Glutamatergic neuron (in vitro differentiated cells): ENCODE measurements at regions not wholly inside any gene's neighbourhood (a gene's known extent, or its start where the extent isn't known, plus 50 kb on each side); places are given as distances from the start of the nearest gene placed in this dataset.

Experiments
- DNase-seq: peaks from one replicate; pipeline ENCODE4 v3.0.0; 2022
- H3K27ac Mint-ChIP-seq: one replicate; pipeline ENCODE4 v1.8.0; 2020; ENCODE audit warnings: mild to moderate bottlenecking, mixed read lengths, inconsistent platforms; ENCODE audit not compliant: unreplicated experiment
- H3K27me3 Mint-ChIP-seq: one replicate; pipeline ENCODE4 v1.8.0; 2020; ENCODE audit warnings: mild to moderate bottlenecking, moderate library complexity, mixed read lengths, inconsistent platforms; ENCODE audit not compliant: unreplicated experiment
- H3K36me3 Mint-ChIP-seq: one replicate; pipeline ENCODE4 v1.8.0; 2020; ENCODE audit warnings: mild to moderate bottlenecking, mixed read lengths, inconsistent platforms; ENCODE audit not compliant: unreplicated experiment
- H3K4me1 Mint-ChIP-seq: one replicate; pipeline ENCODE4 v1.8.0; 2020; ENCODE audit warnings: mild to moderate bottlenecking, low read depth, mixed read lengths, inconsistent platforms; ENCODE audit not compliant: unreplicated experiment
- H3K4me3 Mint-ChIP-seq: one replicate; pipeline ENCODE4 v1.8.0; 2020; ENCODE audit warnings: mild to moderate bottlenecking, mixed read lengths, inconsistent platforms; ENCODE audit not compliant: unreplicated experiment
- H3K9me3 Mint-ChIP-seq: one replicate; pipeline ENCODE4 v1.8.0; 2020; ENCODE audit warnings: mild to moderate bottlenecking, moderate library complexity, mixed read lengths, inconsistent platforms; ENCODE audit not compliant: unreplicated experiment
- CTCF ChIP-seq: fragments of 200-600 bp; sonication (generic); IDR thresholded peaks from one replicate; pipeline ENCODE4 v1.5.0; 2021; ENCODE audit not compliant: partially characterized antibody, unreplicated experiment

- DNase-seq = no peak
- TF ChIP-seq CTCF = no peak
- Mint-ChIP-seq H3K27ac (no peak overlapping the region), H3K36me3 (no peaks in the 10 kb centered on the region), H3K4me1 (no peaks in the 10 kb centered on the region), H3K27me3 (peaks cover 2% of the 10 kb centered on the region), H3K9me3 (peaks cover 3% of the 10 kb centered on the region), H3K4me3 (no peak overlapping the region)
Measured at GRCh38 chr18:22283397-22283796, 114.0 kb downstream of the GATA6 start.

- Mint-ChIP-seq H3K27ac (no peak overlapping the region), H3K9me3 (peaks cover 3% of the 10 kb centered on the region), H3K27me3 (peaks cover 2% of the 10 kb centered on the region), H3K4me3 (no peak overlapping the region), H3K36me3 (no peaks in the 10 kb centered on the region), H3K4me1 (no peaks in the 10 kb centered on the region)
- no peak for TF ChIP-seq CTCF
- DNase-seq = no peak
Measured at GRCh38 chr18:22283116-22283395, 113.7 kb downstream of the GATA6 start.

GRCh38 chr18:22282311-22283115 lies 113.1 kb downstream of the GATA6 start:
- Mint-ChIP-seq H3K36me3 (no peaks in the 10 kb centered on the region), H3K4me3 (no peak overlapping the region), H3K9me3 (peaks cover 3% of the 10 kb centered on the region), H3K27me3 (peaks cover 2% of the 10 kb centered on the region), H3K27ac (no peak overlapping the region), H3K4me1 (no peaks in the 10 kb centered on the region)
- no peak for DNase-seq
- TF ChIP-seq CTCF = no peak

GRCh38 chr18:22280453-22280750 lies 111.0 kb downstream of the GATA6 start:
- no peak overlapping the region for H3K4me3 Mint-ChIP-seq
- H3K9me3 Mint-ChIP-seq = peaks cover 3% of the 10 kb centered on the region
- no peak for DNase-seq
- peaks cover 2% of the 10 kb centered on the region for H3K27me3 Mint-ChIP-seq
- H3K27ac Mint-ChIP-seq = no peak overlapping the region
- TF ChIP-seq CTCF = no peak
- H3K36me3 Mint-ChIP-seq = no peaks in the 10 kb centered on the region
- H3K4me1 Mint-ChIP-seq = no peaks in the 10 kb centered on the region

- H3K9me3 Mint-ChIP-seq = peaks cover 3% of the 10 kb centered on the region
- H3K36me3 Mint-ChIP-seq = no peaks in the 10 kb centered on the region
- H3K4me1 Mint-ChIP-seq = no peaks in the 10 kb centered on the region
- TF ChIP-seq CTCF = no peak
- H3K27ac Mint-ChIP-seq = no peak overlapping the region
- peaks cover 2% of the 10 kb centered on the region for H3K27me3 Mint-ChIP-seq
- DNase-seq = no peak
- no peak overlapping the region for H3K4me3 Mint-ChIP-seq
Measured at GRCh38 chr18:22279741-22280452, 110.5 kb downstream of the GATA6 start.
